KG1 (cell line): ENCODE measurements at regions not wholly inside any gene's neighbourhood (a gene's known extent, or its start where the extent isn't known, plus 50 kb on each side); places are given as distances from the start of the nearest gene placed in this dataset.

Experiments
- DNase-seq: peaks from one replicate; lab custom pipeline; 2025; lab: John Stamatoyannopoulos, UW

DNA sequence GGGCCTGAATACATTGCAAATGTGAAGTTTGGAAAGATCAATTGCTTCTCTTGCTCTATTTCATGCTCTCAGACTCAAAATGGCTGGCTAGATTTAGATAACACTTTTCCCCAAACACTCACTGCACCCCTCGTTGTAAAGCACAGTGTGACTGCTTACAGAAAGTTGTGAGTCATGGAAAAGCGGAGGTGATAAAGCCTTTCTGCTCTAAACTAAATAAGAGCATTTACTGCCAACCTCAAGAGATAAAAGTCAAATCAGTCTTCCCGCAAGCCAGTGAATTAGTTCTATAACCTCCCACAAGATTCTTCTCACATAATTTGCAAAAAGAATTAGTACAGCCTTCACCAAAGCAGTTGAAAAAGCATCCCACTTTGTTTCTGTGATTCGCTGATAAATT lies 168.7 kb downstream of the WT1 start:
- no peak for DNase-seq

DNA sequence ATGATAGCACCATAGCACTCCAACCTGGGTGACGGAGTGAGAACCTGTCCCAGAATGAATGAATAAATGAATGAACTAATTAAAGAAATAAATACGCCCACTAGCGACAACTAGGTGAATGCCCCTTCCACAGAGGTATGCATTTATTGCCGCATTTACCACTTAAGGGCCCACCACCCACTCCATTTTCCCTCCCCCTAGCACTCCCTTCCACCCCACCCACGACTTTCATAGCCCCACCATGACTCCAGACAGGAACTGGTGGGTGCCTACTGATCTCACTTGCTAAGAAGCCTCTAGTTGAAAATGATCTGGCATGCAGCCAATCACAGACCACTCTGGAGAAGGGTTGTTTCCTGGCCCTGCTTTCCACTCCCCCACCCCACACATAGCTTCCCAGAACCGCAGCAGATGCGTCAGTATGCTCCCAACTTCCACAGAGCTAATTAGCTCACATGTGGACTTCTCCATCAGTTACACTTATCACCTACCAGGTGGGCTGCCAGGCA lies 167.6 kb downstream of the WT1 start:
- no peak for DNase-seq

DNA sequence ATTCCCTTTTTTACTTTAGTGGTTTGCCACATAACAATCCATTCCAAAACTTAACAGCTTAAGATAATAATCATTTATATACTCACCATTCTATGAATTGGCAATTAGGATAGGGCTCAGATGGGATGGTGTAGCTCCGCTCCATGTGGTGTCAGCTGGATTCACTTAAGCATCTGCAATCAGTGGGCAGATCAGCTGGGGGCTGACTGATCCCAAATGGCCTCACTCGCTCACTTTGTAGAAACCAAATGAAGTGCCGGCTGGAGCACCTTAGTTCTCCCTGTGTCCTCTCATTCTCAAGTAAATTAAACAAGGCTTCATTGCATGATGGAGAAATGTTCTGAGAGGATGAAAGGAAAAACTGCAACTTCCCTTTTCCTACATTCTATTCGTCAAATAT lies 161.4 kb downstream of the WT1 start:
- no peak for DNase-seq

DNA sequence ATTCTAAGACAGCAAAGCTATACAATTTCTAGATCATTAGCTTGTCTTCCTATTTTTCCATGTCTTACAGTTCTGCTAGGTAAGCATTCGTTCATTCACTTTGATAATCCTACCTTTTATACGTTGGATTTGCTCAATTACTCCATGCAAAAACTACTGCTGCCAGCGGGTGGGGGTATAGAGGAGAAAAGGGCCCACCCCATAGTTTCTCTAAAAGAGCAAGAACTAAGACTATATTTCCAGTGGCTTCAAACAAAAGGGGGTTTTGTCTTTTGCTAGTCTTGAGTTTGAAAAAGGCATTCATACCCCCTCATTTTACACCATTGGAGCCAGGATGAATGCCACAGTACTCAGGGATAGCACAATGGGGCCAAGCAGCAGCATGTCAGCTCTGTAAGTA lies 155.7 kb downstream of the WT1 start:
- no peak for DNase-seq

DNA sequence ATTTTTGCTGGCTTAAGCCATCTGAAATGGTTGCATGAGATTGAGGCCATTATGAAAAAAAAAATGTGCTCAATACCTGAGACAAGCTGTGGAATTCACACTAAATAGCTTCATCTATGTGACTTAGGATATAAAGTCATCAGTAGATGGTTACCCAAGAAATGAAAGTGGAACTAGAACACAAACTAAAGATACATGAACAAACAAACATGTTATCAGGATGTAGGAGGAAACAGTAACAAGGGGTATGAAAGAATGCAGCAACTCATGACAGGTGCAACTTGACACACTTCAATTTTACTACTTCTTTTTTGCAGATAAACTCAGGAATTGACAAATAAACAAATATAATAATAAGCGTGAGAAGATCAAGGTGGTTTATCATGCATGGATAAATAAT lies 155.0 kb downstream of the WT1 start:
- DNase-seq: no peak

DNA sequence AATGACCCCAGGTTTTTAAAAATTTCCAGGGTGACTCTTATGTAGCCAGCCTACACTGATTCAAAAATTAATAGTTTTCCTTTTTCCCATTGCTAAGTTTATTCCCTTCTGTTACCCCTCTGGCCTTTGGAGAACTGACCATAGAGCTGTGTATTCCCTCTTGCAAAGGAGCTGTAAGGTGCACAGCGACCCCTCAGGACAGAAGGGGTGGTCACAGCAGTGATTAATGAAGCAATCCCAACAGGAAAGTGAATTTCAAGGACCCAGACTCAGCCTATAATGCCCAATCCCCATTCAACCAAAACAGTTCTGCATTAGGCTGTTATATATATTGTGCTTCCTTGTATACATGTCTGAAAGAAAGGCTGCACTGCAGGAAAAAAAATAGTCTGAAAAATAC lies 147.1 kb downstream of the WT1 start:
- DNase-seq: no peak

DNA sequence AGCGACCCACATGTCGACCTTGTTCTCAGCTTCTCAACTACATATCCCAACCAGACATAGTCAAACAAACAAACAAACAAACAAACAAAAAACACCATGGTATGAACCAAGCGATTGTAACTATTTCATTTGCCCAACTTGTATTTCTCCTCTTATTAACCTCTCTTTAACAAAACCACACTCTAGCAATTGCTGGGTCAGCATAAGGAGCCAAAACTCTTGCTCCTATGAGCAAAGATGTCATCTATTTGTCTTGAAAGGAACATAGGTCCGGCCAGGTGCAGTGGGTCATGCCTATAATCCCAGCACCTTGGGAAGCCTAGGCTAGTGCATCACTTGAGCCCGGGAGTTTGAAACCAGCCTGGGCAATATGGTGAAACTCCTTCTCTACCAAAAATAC lies 145.6 kb downstream of the WT1 start:
- no peak for DNase-seq

DNA sequence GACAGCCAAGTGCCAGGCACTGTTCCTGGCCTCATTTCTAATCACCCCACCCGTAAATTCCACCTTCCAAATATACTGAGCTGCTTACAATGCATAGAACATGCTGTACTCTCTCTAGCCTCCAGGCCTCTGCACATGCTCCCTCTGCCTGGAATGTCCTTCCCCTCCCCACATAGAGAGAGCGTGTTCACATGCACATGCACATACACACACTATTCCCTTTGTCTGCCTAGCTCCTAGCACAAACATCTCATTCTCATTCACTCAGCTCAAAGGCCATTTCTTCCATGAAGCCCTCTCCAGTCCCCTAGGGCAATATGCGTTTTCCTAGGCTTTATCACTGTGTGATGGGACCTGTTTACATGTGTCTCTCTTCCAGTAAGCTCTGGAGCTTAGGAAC lies 144.6 kb downstream of the WT1 start:
- no peak for DNase-seq

DNA sequence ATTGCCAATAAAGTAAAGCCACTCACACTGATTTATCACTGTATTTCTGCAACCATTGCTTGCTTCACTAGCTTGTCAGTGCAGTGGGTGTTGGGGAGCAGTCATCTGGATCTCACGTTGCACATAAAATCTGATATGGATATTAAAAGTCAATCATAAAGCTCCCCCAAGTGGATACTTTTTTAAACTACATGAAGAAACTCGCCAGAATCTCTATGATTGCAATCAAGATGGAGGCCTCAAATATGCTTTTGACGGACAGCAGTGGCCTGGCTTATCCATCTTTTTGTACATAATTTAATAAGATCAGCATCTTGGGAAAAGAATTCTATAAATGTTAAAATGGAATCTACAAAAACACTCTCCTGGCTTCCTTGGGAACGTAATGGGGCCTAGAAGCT lies 137.7 kb downstream of the WT1 start:
- no peak for DNase-seq

DNA sequence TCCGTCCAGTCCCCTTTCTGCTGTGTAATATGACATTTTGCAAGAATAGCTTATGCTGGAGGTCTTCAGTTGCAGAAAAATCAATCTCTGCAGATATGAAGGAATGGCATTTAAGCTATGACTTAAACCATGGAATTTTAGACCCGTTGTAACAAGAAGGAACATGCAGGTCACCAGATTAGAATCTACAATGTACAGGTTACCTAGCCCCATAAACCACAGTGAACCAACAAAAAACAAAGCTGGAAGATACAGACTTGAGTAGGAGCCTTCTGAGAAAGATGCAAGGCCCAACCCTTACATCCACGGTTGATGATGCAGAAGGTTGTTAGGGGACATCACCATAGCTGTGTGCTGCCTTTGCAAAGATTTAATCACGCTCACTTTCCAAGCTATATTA lies 132.5 kb downstream of the WT1 start:
- DNase-seq: no peak

DNA sequence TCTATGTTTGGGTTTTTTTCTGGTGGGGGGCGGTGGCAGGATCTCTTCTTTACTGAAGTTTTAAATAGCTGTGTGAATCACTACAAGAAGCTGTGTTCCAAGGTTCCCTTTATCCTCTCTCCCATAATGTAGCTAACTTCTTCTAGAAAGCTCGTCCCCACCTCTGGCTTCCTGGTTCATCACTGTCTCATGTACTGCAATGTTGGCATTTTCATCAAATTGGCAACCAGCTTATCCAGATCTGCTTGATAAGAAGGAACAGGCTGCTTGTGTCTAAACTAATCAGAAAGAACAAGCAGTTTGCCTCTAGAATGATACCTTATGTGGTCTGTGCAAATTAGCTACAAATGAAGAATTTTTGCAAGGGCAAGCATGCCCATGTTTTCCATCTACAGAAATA lies 130.8 kb downstream of the WT1 start:
- no peak for DNase-seq

DNA sequence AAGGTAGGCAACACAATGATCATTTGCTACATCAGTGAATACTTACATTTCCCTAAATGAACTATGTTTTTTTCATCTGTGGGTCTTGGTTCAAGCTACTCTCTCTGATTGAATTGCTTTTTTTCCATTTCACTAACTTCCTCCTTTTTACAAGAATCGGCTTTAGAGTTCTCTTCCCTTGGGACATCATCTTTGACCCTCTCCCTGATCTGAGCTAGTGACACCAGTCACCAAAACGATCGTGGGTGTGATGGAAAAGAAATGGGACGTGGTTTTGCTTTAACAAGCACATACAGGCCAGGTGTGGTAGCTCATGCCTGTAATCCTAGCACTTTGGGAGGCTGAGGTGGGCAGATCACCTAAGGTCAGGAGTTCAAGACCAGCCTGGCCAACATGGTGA lies 129.9 kb downstream of the WT1 start:
- no peak for DNase-seq

DNA sequence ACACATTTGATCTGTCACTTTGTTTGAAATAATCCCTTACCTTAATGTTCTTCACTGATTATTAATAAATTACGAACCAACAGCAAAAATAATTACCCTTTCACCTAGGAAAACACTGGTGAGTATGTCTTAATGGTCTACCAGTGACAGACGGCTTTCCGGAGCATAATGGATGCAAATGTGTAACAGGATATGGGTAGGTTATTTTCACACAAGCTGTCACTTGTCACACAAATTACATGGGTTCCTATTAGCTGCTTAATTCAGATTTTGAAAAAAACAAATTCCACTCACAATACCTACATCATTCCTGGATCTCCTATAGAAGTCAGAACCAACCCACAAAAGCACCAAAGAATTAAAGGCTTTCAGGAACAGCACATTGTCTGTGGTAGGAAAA lies 127.9 kb downstream of the WT1 start:
- no peak for DNase-seq

DNA sequence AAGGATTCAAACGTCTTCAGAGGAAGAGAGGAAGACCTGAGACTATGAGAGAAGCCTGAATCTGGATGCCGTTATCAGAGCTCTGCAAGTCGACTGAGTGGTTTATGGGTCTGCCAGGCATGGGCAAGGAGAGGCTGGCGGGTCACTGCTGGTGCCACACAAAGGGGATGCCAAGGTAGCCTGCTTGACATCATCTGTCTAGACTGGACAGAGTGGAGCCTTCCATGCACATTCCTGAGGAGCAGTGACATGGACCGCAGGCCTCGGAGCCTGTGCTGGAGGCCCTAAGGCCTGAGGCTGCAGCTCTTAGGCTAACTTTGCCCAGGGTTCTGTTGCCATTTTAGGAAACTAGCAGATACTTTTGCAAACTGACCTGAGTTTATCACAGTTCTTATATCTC lies 127.4 kb downstream of the WT1 start:
- DNase-seq: no peak

DNA sequence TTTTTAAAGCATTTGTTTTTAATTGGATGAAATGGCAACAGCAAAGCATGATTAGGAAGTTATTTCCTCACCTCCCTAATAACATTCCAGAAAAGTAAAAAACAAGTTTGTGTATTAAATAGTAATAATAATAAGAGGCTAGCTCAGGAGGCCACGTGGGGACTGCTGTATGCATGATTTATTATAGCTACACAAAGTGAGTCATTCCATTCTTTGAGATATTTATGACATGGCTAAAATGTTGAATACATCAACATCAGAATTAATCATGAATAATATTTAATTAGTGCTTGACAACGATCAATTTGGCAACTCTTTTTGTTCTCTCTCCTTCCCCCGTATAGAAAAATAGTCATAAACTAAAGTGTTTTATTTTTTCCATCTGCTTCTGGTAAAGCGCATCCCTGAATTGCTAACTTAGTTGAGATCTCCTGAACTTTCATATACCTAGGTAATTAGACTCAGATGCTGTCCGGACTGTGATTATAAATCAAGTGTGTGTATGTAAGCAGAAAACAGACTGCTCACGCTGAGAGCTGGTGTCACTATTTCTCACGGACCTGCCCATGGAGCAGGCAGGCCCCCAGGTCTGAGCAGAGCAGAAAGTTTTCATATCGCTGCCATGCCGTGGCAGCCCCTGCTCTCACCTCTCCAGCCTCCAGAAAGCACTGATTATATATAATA lies 125.7 kb downstream of the WT1 start:
- DNase-seq: no peak

DNA sequence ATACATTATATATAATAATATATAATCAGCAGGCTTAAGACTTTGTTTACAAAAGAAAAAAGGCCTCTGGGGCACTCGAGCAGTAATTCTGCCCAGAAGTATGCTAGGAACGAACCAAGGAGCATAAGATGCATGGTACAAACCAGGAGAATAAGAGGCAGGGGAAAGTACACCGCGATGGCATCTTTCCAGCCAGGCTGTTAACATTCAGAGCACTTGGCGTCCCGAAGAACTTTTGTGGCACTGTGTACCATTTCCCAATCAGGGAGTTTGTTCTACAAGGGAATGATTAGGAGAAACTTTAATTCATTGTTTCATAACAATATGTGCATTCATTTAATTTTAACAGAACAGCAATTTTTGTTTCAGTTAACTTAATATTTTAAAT lies 125.1 kb downstream of the WT1 start:
- DNase-seq: no peak

DNA sequence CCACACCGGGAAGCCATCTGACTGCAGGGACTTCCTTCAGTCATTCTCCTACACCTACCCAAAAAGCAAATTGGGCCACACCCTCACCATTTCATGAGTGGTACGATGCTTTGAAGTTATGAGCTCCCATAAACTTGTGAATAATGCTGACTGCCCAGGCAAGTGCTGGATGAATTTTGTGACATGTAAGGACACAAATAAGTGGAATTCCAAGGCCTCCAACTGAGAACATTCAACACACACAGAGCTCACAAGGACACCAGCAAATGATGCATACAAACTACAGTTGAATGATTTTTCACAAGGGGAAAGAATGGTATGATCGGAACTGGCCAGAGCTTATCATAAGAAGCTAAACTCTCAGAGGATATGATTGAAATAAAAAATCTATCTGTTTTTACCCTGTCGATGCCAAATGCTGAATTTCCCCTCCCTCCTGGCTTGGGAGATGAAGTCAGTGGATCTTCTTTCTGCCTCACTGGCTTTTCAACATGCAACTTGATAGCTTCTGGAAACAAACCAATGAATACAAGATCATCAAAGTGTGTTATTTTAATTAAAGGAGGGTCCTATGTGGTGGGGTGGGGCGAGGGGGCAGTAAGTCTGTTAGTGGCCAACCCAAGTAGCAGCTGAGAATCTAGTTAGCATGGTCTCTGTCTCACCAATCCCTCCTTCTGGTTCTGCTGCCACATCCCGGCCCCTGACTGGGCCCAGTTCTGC lies 123.8 kb downstream of the WT1 start:
- DNase-seq: no peak

DNA sequence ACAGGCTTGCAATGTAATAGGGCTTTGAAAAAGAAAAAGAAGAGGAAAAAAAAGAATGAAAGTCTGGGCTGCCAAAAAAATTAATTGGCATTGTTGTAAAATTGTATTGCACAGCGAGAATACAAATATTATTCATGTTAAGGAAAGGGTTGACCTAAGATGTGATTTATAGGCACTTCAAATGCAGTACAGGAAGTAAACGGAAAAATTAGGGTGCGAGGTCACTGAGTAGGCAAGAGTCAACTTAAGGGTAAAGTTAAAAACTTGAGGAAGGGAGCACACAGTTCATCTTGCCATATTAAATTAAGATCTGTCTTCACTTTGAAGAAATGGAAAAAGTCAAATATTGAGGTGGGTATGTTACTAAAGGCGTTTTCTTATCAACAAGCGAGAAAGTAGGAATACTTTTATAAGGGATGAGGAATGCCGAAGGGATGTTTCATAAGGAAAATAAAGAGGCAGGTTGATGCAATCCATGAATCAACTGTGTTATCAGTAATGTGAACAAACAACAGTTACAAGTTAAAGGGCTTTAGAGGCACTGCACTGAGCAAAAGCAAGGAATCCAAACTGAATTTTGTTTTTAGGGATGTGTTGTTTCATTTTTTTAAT lies 123.0 kb downstream of the WT1 start:
- DNase-seq: no peak

DNA sequence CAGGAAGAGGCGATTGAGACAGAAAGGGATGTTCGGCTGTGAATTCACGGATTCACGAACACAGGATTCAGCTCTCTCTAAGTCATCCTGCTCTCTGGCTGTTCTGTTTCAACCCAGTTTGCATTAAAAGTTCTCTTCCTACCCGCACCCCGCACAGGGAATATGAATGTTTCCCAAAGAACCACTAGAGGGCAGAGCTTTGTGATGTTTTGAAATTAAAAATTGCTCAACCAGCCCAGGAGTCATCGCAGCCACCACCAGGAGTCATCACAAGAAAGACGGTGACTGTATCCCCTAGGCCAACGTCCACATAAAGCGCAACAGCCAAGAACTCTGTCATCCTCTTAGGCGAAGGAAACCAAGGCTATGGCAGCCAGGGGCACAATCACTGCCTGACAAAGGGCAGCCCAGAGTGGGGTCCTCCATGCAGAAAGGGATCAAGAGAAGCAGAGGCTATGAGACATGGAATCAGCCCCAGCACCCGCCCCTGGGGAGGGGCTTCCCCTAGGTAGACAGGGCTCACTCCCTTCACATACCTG lies 122.4 kb downstream of the WT1 start:
- peak; percentile 17 for DNase-seq

DNA sequence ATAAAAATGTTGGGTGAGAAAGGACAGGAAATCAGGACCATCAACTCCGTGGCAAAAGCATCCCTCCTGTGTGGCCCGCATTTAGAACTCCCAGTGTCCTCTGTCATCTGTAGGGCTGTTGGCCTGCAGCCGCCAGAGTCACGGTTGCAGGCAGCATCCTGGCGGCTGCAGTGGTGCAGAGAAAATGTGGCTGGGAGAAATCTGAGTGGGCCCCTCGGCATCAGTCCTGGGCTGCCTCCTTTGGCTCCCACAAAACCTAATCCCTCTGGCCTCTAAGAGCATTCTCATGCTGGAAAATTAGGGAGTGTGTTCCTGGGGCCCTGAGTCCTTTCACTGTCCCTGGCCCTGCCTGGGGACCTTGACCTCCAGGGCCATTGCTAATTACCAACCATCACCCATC lies 121.9 kb downstream of the WT1 start:
- no peak for DNase-seq

DNA sequence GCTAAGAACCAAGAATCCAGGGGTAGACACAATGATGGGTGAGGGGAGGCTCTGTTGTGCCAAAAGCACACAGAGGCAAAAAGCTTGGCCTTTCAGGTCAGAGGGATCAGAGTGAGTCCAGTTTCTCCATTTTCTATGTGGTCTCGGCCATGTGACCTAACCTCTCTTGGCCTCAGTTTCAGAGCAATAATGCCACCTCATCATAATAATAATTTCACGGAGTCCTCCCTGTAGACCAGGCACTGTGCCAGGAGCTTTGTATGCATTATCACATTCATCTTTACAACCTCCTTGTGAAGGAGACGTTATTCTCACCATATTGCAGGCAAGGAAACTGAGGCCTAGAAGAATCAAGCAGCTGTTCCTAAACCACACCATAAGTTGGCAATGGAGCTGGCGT lies 120.2 kb downstream of the WT1 start:
- DNase-seq: no peak

DNA sequence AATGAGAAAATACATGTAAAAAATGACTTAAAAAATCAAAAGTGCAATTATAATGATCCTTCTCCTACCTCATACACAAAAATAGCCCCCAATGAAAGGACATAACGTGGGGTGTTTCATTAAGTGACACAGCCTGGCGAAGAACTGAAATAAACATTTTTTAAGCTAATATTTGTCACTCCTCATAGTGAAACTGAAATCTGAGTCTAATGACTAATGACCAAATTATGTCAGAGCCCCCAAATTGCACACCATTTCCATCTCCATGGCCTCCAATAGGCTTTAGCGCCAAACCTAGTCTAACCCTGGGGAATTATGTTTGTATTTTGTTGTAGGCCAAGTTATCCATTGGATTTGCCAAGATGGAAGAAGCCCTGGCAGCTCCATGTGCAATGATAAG lies 119.1 kb downstream of the WT1 start:
- DNase-seq: no peak
